ENCODE measurements at regions not wholly inside any gene's neighbourhood (a gene's known extent, or its start where the extent isn't known, plus 50 kb on each side); places are given as distances from the start of the nearest gene placed in this dataset.

DNA sequence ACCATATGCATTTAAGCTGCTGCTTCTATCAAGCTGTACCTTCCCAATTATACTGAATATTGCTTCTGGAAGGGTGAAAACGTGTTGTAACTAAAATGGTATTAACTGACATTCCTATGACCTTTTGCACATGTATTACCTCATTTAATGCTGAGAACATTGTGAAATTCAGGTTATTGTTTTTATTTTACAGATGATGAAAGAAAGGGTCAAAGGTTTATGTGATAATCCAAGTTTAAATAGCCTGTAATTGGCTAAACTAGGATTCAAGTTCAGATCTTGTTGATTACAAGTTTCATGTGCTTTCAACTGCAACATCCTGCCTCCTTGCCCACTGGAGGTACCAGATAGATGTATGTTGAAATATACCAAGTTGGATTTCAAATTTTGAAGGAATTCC, 433.3 kb upstream of the PRICKLE1 start:
- TF ChIP-seq, protein P1, sequence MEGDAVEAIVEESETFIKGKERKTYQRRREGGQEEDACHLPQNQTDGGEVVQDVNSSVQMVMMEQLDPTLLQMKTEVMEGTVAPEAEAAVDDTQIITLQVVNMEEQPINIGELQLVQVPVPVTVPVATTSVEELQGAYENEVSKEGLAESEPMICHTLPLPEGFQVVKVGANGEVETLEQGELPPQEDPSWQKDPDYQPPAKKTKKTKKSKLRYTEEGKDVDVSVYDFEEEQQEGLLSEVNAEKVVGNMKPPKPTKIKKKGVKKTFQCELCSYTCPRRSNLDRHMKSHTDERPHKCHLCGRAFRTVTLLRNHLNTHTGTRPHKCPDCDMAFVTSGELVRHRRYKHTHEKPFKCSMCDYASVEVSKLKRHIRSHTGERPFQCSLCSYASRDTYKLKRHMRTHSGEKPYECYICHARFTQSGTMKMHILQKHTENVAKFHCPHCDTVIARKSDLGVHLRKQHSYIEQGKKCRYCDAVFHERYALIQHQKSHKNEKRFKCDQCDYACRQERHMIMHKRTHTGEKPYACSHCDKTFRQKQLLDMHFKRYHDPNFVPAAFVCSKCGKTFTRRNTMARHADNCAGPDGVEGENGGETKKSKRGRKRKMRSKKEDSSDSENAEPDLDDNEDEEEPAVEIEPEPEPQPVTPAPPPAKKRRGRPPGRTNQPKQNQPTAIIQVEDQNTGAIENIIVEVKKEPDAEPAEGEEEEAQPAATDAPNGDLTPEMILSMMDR (IDR thresholded peaks at IDR 0.05): no peak
- no peak for TF ChIP-seq EZH2 (IDR thresholded peaks at IDR 0.05)
